ENCODE measurements at regions not wholly inside any gene's neighbourhood (a gene's known extent, or its start where the extent isn't known, plus 50 kb on each side); places are given as distances from the start of the nearest gene placed in this dataset.

GRCh38 chr11:32161293-32161692, 70.4 kb downstream of the RCN1 start:
- no peak overlapping the region for H3K27ac Mint-ChIP-seq (ENCODE audit: unreplicated experiment)
- H3K9me3 Mint-ChIP-seq (ENCODE audit: low read depth), result peaks cover 4% of the 10 kb centered on the region
- TF ChIP-seq CTCF (IDR thresholded peaks at IDR 0.05), result no peak
- peaks cover 43% of the 10 kb centered on the region for H3K27me3 Mint-ChIP-seq (ENCODE audit: low read depth)
- no peaks in the 10 kb centered on the region for H3K36me3 Mint-ChIP-seq (ENCODE audit: low read depth)
- H3K4me3 Mint-ChIP-seq (ENCODE audit: unreplicated experiment), result no peak overlapping the region
- no peaks in the 10 kb centered on the region for H3K4me1 Mint-ChIP-seq (ENCODE audit: low read depth)
- DNase-seq (ENCODE audit: low spot score), result no peak

- no peak for TF ChIP-seq CTCF (IDR thresholded peaks at IDR 0.05)
- H3K9me3 Mint-ChIP-seq (ENCODE audit: low read depth), result no peaks in the 10 kb centered on the region
- H3K4me1 Mint-ChIP-seq (ENCODE audit: low read depth), result no peaks in the 10 kb centered on the region
- peaks cover 2% of the 10 kb centered on the region for H3K36me3 Mint-ChIP-seq (ENCODE audit: low read depth)
- no peak overlapping the region for H3K4me3 Mint-ChIP-seq (ENCODE audit: unreplicated experiment)
- DNase-seq (ENCODE audit: low spot score), result no peak
- H3K27me3 Mint-ChIP-seq (ENCODE audit: low read depth), result peaks cover 47% of the 10 kb centered on the region
- H3K27ac Mint-ChIP-seq (ENCODE audit: unreplicated experiment), result no peak overlapping the region
These were observed 71.5 kb downstream of the RCN1 start for GRCh38 chr11:32162351-32162750.

GRCh38 chr11:32162906-32163305, 72.0 kb downstream of the RCN1 start:
- no peak overlapping the region for H3K27ac Mint-ChIP-seq (ENCODE audit: unreplicated experiment)
- no peak for DNase-seq (ENCODE audit: low spot score)
- H3K4me1 Mint-ChIP-seq (ENCODE audit: low read depth), result no peaks in the 10 kb centered on the region
- H3K9me3 Mint-ChIP-seq (ENCODE audit: low read depth), result no peaks in the 10 kb centered on the region
- no peak for TF ChIP-seq CTCF (IDR thresholded peaks at IDR 0.05)
- no peak overlapping the region for H3K4me3 Mint-ChIP-seq (ENCODE audit: unreplicated experiment)
- H3K27me3 Mint-ChIP-seq (ENCODE audit: low read depth), result peaks cover 45% of the 10 kb centered on the region
- H3K36me3 Mint-ChIP-seq (ENCODE audit: low read depth), result peaks cover 2% of the 10 kb centered on the region

- H3K4me3 Mint-ChIP-seq (ENCODE audit: unreplicated experiment), result no peak overlapping the region
These were observed 72.7 kb downstream of the RCN1 start for GRCh38 chr11:32163557-32163956.

GRCh38 chr11:32164836-32165235, 74.0 kb downstream of the RCN1 start:
- no peak overlapping the region for H3K4me3 Mint-ChIP-seq (ENCODE audit: unreplicated experiment)
- no peak for DNase-seq (ENCODE audit: low spot score)
- no peaks in the 10 kb centered on the region for H3K9me3 Mint-ChIP-seq (ENCODE audit: low read depth)
- H3K4me1 Mint-ChIP-seq (ENCODE audit: low read depth), result no peaks in the 10 kb centered on the region
- H3K27me3 Mint-ChIP-seq (ENCODE audit: low read depth), result peaks cover 39% of the 10 kb centered on the region
- no peak for TF ChIP-seq CTCF (IDR thresholded peaks at IDR 0.05)
- no peak overlapping the region for H3K27ac Mint-ChIP-seq (ENCODE audit: unreplicated experiment)
- H3K36me3 Mint-ChIP-seq (ENCODE audit: low read depth), result peaks cover 2% of the 10 kb centered on the region

More at GRCh38 chr11:32163557-32163956, 72.7 kb downstream of the RCN1 start:
- no peak for TF ChIP-seq CTCF (IDR thresholded peaks at IDR 0.05)
- DNase-seq (ENCODE audit: low spot score), result no peak
- peaks cover 44% of the 10 kb centered on the region for H3K27me3 Mint-ChIP-seq (ENCODE audit: low read depth)
- no peaks in the 10 kb centered on the region for H3K4me1 Mint-ChIP-seq (ENCODE audit: low read depth)
- no peak overlapping the region for H3K27ac Mint-ChIP-seq (ENCODE audit: unreplicated experiment)
- peaks cover 2% of the 10 kb centered on the region for H3K36me3 Mint-ChIP-seq (ENCODE audit: low read depth)
- no peaks in the 10 kb centered on the region for H3K9me3 Mint-ChIP-seq (ENCODE audit: low read depth)

Measured in chondrocyte (in vitro differentiated cells).